HT-29 (cell line): ENCODE measurements at regions not wholly inside any gene's neighbourhood (a gene's known extent, or its start where the extent isn't known, plus 50 kb on each side); places are given as distances from the start of the nearest gene placed in this dataset.

ENCODE experiments used
- DNase-seq: peaks from one replicate; pipeline ENCODE4 v3.0.0-alpha.2; 2015; ENCODE audit warnings: low spot score

- DNase-seq = no peak
Observed at GRCh38 chr15:70210076-70210475, 112.4 kb upstream of the TLE3 start.

GRCh38 chr15:70209499-70209898 is 111.8 kb upstream of the TLE3 start:
- no peak for DNase-seq

GRCh38 chr15:70208332-70208731 is 110.6 kb upstream of the TLE3 start:
- no peak for DNase-seq

GRCh38 chr15:70206668-70207067 is 109.0 kb upstream of the TLE3 start:
- DNase-seq = no peak

GRCh38 chr15:70204652-70205051 is 106.9 kb upstream of the TLE3 start:
- no peak for DNase-seq

GRCh38 chr15:70203981-70204560 is 106.4 kb upstream of the TLE3 start:
- DNase-seq = no peak

GRCh38 chr15:70202756-70203155 is 105.0 kb upstream of the TLE3 start:
- DNase-seq = no peak

GRCh38 chr15:70201425-70201775 is 103.7 kb upstream of the TLE3 start:
- DNase-seq = no peak

GRCh38 chr15:70200511-70201424 is 103.1 kb upstream of the TLE3 start:
- DNase-seq = no peak

- DNase-seq = no peak
Observed at GRCh38 chr15:70199540-70200410, 102.1 kb upstream of the TLE3 start.

- DNase-seq = no peak
Observed at GRCh38 chr15:70199124-70199482, 101.4 kb upstream of the TLE3 start.

GRCh38 chr15:70198441-70199123 is 100.9 kb upstream of the TLE3 start:
- DNase-seq = no peak

- no peak for DNase-seq
Observed at GRCh38 chr15:70197945-70198361, 100.2 kb upstream of the TLE3 start.

GRCh38 chr15:70197318-70197944 is 99.7 kb upstream of the TLE3 start:
- DNase-seq = no peak

- no peak for DNase-seq
Observed at GRCh38 chr15:70196372-70197316, 98.9 kb upstream of the TLE3 start.

- no peak for DNase-seq
Observed at GRCh38 chr15:70195587-70196305, 98.0 kb upstream of the TLE3 start.

- DNase-seq = no peak
Observed at GRCh38 chr15:70195171-70195570, 97.5 kb upstream of the TLE3 start.

GRCh38 chr15:70194266-70194665 is 96.5 kb upstream of the TLE3 start:
- no peak for DNase-seq

- no peak for DNase-seq
Observed at GRCh38 chr15:70193734-70194133, 96.0 kb upstream of the TLE3 start.
